ENCODE measurements at regions not wholly inside any gene's neighbourhood (a gene's known extent, or its start where the extent isn't known, plus 50 kb on each side); places are given as distances from the start of the nearest gene placed in this dataset.

- intact Hi-C loops (cut with micrococcal nuclease; ENCODE audit: unreplicated experiment) = no loop called here
- BruUV-seq (replicated peaks) = no TSS peak
These were observed 110.7 kb upstream of the IGSF1 start for GRCh38 chrX:131399678-131400428.

DNA sequence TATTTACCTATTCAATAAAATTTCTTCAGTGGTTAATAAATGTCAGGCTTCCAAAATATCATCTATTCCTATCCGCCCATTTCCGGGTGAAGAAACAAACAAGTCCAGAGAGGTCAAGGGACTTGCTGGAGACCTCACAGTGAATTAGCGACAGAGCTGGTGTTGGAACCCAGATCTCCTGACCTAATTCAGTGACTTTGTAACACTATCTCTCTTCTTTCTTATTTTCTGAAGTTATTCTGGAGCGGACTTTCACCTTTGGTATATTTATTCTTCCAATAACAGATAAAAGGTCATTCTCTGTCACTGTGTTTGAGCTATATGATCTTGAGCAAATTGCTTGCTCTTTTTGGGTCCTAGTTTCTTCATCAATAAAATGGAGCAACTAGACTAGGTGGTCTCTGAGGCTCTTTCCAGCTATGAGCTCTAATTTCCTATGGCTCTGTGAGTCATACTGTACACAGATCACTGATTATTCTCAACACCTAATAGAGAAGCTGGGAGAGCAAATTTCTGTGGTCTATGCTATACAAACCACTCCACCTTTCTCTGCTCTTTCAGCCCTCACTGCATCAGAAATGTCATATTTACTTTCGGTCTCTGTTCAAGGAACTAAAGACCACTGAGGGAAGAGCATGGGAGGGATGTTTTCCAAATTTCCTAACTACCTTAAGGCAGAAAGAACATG, 113.2 kb upstream of the IGSF1 start:
- Histone ChIP-seq H4K20me1 (ENCODE audit: insufficient read depth) (no peaks in the 10 kb centered on the region), H3K9me2 (ENCODE audit: insufficient read depth) (no peaks in the 10 kb centered on the region; the same call in 1 of the 2 replicates), H3K4me1 (replicated peaks; ENCODE audit: insufficient read depth) (no peaks in the 10 kb centered on the region), H3K27ac (no peak overlapping the region), H3K4me2 (no peak overlapping the region), H3K4me3 (no peak overlapping the region), H3K79me2 (ENCODE audit: low read depth) (no peaks in the 10 kb centered on the region), H3K36me3 (ENCODE audit: low read depth) (no peaks in the 10 kb centered on the region), H3K9me3 (ENCODE audit: insufficient read depth, low read depth) (no peaks in the 10 kb centered on the region), H2AFZ (no peak overlapping the region), H3F3A (ENCODE audit: insufficient read depth, low read depth) (no peaks in the 10 kb centered on the region), H3K27me3 (ENCODE audit: insufficient read depth, low read depth) (no peaks in the 10 kb centered on the region)
- no peak for DNase-seq
- TF ChIP-seq EZH2 (IDR thresholded peaks at IDR 0.05; ENCODE audit: low read depth) = no peak
- TF ChIP-seq, protein P1, sequence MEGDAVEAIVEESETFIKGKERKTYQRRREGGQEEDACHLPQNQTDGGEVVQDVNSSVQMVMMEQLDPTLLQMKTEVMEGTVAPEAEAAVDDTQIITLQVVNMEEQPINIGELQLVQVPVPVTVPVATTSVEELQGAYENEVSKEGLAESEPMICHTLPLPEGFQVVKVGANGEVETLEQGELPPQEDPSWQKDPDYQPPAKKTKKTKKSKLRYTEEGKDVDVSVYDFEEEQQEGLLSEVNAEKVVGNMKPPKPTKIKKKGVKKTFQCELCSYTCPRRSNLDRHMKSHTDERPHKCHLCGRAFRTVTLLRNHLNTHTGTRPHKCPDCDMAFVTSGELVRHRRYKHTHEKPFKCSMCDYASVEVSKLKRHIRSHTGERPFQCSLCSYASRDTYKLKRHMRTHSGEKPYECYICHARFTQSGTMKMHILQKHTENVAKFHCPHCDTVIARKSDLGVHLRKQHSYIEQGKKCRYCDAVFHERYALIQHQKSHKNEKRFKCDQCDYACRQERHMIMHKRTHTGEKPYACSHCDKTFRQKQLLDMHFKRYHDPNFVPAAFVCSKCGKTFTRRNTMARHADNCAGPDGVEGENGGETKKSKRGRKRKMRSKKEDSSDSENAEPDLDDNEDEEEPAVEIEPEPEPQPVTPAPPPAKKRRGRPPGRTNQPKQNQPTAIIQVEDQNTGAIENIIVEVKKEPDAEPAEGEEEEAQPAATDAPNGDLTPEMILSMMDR (conservative IDR thresholded peaks at IDR 0.05) = no peak
- ChIA-PET POLR2A (ENCODE audit: unreplicated experiment) (no interaction called here), CTCF (no interaction called here)
- intact Hi-C loops (cut with micrococcal nuclease; ENCODE audit: unreplicated experiment) = no loop called here
- BruUV-seq (replicated peaks) = no TSS peak

More at GRCh38 chrX:131399678-131400428, 110.7 kb upstream of the IGSF1 start:
- ChIA-PET CTCF (no interaction called here), POLR2A (ENCODE audit: unreplicated experiment) (no interaction called here)
- H3K4me3 ChIP-seq = no peak overlapping the region
- H3K79me2 ChIP-seq (ENCODE audit: low read depth) = no peaks in the 10 kb centered on the region
- DNase-seq = no peak
- TF ChIP-seq, protein P1 (conservative IDR thresholded peaks at IDR 0.05) = no peak
- TF ChIP-seq EZH2 (IDR thresholded peaks at IDR 0.05; ENCODE audit: low read depth) = no peak
- H3F3A ChIP-seq (ENCODE audit: insufficient read depth, low read depth) = no peaks in the 10 kb centered on the region
- H4K20me1 ChIP-seq (ENCODE audit: insufficient read depth) = no peaks in the 10 kb centered on the region
- H3K27me3 ChIP-seq (ENCODE audit: insufficient read depth, low read depth) = no peaks in the 10 kb centered on the region
- H3K9me3 ChIP-seq (ENCODE audit: insufficient read depth, low read depth) = no peaks in the 10 kb centered on the region
- H3K9me2 ChIP-seq (ENCODE audit: insufficient read depth) = no peaks in the 10 kb centered on the region
- H3K36me3 ChIP-seq (ENCODE audit: low read depth) = no peaks in the 10 kb centered on the region
- H3K4me1 ChIP-seq (replicated peaks; ENCODE audit: insufficient read depth) = no peaks in the 10 kb centered on the region
- no peak overlapping the region for H3K4me2 ChIP-seq
- H2AFZ ChIP-seq = no peak overlapping the region
- no peak overlapping the region for H3K27ac ChIP-seq

GRCh38 chrX:131405497-131405896, 116.4 kb upstream of the IGSF1 start:
- Histone ChIP-seq H3K27me3 (ENCODE audit: insufficient read depth, low read depth) (no peaks in the 10 kb centered on the region), H3K4me3 (no peak overlapping the region), H3K4me1 (replicated peaks; ENCODE audit: insufficient read depth) (no peaks in the 10 kb centered on the region), H3K9me3 (ENCODE audit: insufficient read depth, low read depth) (no peaks in the 10 kb centered on the region), H3K36me3 (ENCODE audit: low read depth) (no peaks in the 10 kb centered on the region), H3F3A (ENCODE audit: insufficient read depth, low read depth) (no peaks in the 10 kb centered on the region), H3K27ac (no peak overlapping the region), H3K4me2 (no peak overlapping the region), H3K79me2 (ENCODE audit: low read depth) (no peaks in the 10 kb centered on the region), H2AFZ (no peak overlapping the region), H4K20me1 (ENCODE audit: insufficient read depth) (no peaks in the 10 kb centered on the region), H3K9me2 (ENCODE audit: insufficient read depth) (peaks cover 5% of the 10 kb centered on the region)
- ChIA-PET CTCF (no interaction called here), POLR2A (ENCODE audit: unreplicated experiment) (no interaction called here)
- intact Hi-C loops (cut with micrococcal nuclease; ENCODE audit: unreplicated experiment) = no loop called here
- TF ChIP-seq EZH2 (IDR thresholded peaks at IDR 0.05; ENCODE audit: low read depth) = no peak
- TF ChIP-seq, protein P1 (conservative IDR thresholded peaks at IDR 0.05) = no peak
- DNase-seq = no peak
- BruUV-seq (replicated peaks) = no TSS peak
